Neural crest cell (in vitro differentiated cells): ENCODE measurements at regions not wholly inside any gene's neighbourhood (a gene's known extent, or its start where the extent isn't known, plus 50 kb on each side); places are given as distances from the start of the nearest gene placed in this dataset.

Experiments
- DNase-seq: peaks from one replicate; pipeline ENCODE4 v3.0.0; 2021; ENCODE audit warnings: low read depth, mixed read lengths, low spot score
- H3K27ac Mint-ChIP-seq: one replicate; pipeline ENCODE4 v1.8.0; 2021; ENCODE audit warnings: mild to moderate bottlenecking, mixed read lengths; ENCODE audit not compliant: unreplicated experiment
- H3K27me3 Mint-ChIP-seq: 2 replicates; pipeline ENCODE4 v1.8.0; 2021; ENCODE audit warnings: low read depth, mild to moderate bottlenecking, mixed read lengths
- H3K36me3 Mint-ChIP-seq: 2 replicates; pipeline ENCODE4 v1.8.0; 2021; ENCODE audit warnings: low read depth, mild to moderate bottlenecking, mixed read lengths
- H3K4me1 Mint-ChIP-seq: 2 replicates; pipeline ENCODE4 v1.8.0; 2021; ENCODE audit warnings: mixed read lengths
- H3K4me3 Mint-ChIP-seq: one replicate; pipeline ENCODE4 v1.8.0; 2021; ENCODE audit warnings: mild to moderate bottlenecking, mixed read lengths
- H3K9me3 Mint-ChIP-seq: 2 replicates; pipeline ENCODE4 v1.8.0; 2021; ENCODE audit warnings: mixed read lengths
- TF ChIP-seq, protein P1 (sequence below): fragments of 200-600 bp; sonication (generic); conservative IDR thresholded peaks from 2 replicates; pipeline ENCODE4 v1.5.0; 2021; ENCODE audit warnings: antibody characterized with exemption, mild to moderate bottlenecking

GRCh38 chr4:180688480-180688879 lies 1554.7 kb upstream of the TENM3 start:
- TF ChIP-seq, protein P1, sequence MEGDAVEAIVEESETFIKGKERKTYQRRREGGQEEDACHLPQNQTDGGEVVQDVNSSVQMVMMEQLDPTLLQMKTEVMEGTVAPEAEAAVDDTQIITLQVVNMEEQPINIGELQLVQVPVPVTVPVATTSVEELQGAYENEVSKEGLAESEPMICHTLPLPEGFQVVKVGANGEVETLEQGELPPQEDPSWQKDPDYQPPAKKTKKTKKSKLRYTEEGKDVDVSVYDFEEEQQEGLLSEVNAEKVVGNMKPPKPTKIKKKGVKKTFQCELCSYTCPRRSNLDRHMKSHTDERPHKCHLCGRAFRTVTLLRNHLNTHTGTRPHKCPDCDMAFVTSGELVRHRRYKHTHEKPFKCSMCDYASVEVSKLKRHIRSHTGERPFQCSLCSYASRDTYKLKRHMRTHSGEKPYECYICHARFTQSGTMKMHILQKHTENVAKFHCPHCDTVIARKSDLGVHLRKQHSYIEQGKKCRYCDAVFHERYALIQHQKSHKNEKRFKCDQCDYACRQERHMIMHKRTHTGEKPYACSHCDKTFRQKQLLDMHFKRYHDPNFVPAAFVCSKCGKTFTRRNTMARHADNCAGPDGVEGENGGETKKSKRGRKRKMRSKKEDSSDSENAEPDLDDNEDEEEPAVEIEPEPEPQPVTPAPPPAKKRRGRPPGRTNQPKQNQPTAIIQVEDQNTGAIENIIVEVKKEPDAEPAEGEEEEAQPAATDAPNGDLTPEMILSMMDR: no peak
- H3K36me3 Mint-ChIP-seq: no peaks in the 10 kb centered on the region
- H3K27ac Mint-ChIP-seq: no peak overlapping the region
- H3K4me3 Mint-ChIP-seq: no peak overlapping the region
- no peak for DNase-seq
- H3K27me3 Mint-ChIP-seq: no peaks in the 10 kb centered on the region
- H3K9me3 Mint-ChIP-seq: no peaks in the 10 kb centered on the region
- peaks cover 7% of the 10 kb centered on the region for H3K4me1 Mint-ChIP-seq

DNA sequence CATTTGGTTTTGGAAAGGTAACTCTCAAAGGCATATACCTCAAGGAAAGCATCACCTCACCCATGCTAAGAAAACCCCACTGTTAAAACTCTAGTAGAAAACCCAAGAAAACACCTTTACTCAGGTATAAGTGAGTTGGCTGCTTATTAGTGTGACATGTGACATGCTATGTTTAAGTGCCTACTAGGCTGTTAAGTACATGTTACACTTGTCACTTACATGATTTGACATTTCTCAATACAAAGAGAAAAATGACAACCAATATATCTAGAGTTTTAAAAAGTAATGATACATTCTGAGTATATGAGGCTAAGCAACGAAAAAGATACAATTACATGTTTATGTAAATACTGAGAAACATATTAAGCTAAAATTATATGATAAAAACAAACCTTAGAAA lies 1548.3 kb upstream of the TENM3 start:
- peaks cover 6% of the 10 kb centered on the region for H3K4me1 Mint-ChIP-seq
- peaks cover 9% of the 10 kb centered on the region for H3K9me3 Mint-ChIP-seq
- H3K27ac Mint-ChIP-seq: no peak overlapping the region
- H3K4me3 Mint-ChIP-seq: no peak overlapping the region
- no peaks in the 10 kb centered on the region for H3K36me3 Mint-ChIP-seq
- no peaks in the 10 kb centered on the region for H3K27me3 Mint-ChIP-seq
- TF ChIP-seq, protein P1: no peak
- DNase-seq: no peak

GRCh38 chr4:180695851-180696250 lies 1547.4 kb upstream of the TENM3 start:
- Mint-ChIP-seq H3K9me3 (peaks cover 9% of the 10 kb centered on the region), H3K4me3 (no peak overlapping the region), H3K27me3 (no peaks in the 10 kb centered on the region), H3K36me3 (no peaks in the 10 kb centered on the region), H3K4me1 (peaks cover 6% of the 10 kb centered on the region), H3K27ac (no peak overlapping the region)
- no peak for DNase-seq
- TF ChIP-seq, protein P1: no peak

- H3K9me3 Mint-ChIP-seq: peaks cover 9% of the 10 kb centered on the region
- no peak overlapping the region for H3K4me3 Mint-ChIP-seq
- TF ChIP-seq, protein P1: no peak
- no peak overlapping the region for H3K27ac Mint-ChIP-seq
- H3K27me3 Mint-ChIP-seq: no peaks in the 10 kb centered on the region
- H3K36me3 Mint-ChIP-seq: no peaks in the 10 kb centered on the region
- no peak for DNase-seq
- peaks cover 6% of the 10 kb centered on the region for H3K4me1 Mint-ChIP-seq
These were observed 1546.6 kb upstream of the TENM3 start for GRCh38 chr4:180696460-180697092.

DNA sequence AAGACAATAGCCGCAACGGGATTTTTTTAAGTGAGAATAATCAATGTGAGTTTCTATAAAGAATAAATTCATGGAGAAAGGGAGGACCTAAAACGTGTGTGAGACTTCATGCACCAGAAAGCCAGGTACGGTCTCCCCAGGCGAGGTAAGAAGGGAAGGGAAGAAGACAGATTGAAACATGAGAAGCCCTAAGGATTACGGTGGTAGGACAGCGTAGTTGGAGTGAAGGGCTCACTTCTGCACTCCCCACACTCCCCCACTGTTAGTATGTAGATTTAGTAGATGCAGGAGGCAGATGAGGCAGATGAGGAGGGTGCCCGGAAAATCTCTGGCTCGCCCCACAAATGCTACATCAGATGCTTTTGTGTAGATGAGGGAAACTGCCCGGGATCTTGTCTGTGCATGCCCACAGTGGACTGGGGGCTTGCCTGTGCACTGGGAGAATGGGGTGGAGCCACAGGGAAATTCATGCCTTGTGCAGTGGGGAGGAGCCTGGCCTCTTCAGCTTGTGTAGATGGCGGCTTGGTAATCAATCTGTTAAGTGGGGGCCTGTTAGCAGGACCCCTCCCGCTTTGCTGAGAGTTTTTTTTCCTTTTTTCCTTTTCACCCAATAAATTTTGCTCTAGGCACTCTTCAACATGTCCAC lies 1544.5 kb upstream of the TENM3 start:
- Mint-ChIP-seq H3K4me3 (no peak overlapping the region), H3K9me3 (peaks cover 9% of the 10 kb centered on the region), H3K27ac (no peak overlapping the region), H3K36me3 (no peaks in the 10 kb centered on the region), H3K4me1 (peaks cover 6% of the 10 kb centered on the region), H3K27me3 (no peaks in the 10 kb centered on the region)
- TF ChIP-seq, protein P1: no peak
- DNase-seq: no peak
